ENCODE measurements at regions not wholly inside any gene's neighbourhood (a gene's known extent, or its start where the extent isn't known, plus 50 kb on each side); places are given as distances from the start of the nearest gene placed in this dataset.
A peak's percentile ranks its signal among the peaks of the same experiment; 100 is the strongest.

- no peak for ATAC-seq
- CTCF ChIA-PET (ENCODE audit: low intra/inter-chr PET ratio, low total read pairs), result no interaction called here
Observed at GRCh38 chr16:77511053-77511452, 76.2 kb upstream of the ADAMTS18 start.

More at GRCh38 chr16:77511053-77511452, 76.2 kb upstream of the ADAMTS18 start:
- no peak for TF ChIP-seq ZFAT (CRISPR knock-in tag; conservative IDR thresholded peaks at IDR 0.05)
- no peak for TF ChIP-seq HOXA7 (CRISPR knock-in tag; IDR thresholded peaks at IDR 0.05)
- peak; percentile 42 to 64; a peak in 3 of 4 replicates for TF ChIP-seq MAFK (conservative IDR thresholded peaks at IDR 0.05 in 1 of 2, IDR thresholded peaks at IDR 0.05 in 1 of 2; ENCODE audit: low read length in 2 of 2)
- 0 out of 2 replicates have a peak, but pooled peaks have one; percentile 2 for TF ChIP-seq CREB1 (IDR thresholded peaks at IDR 0.05)
- no peak for TF ChIP-seq CREB1 (CRISPR knock-in tag; IDR thresholded peaks at IDR 0.05)
- TF ChIP-seq MAFF (IDR thresholded peaks at IDR 0.05; ENCODE audit: low read depth, low read length), result 0 out of 2 replicates have a peak, but pooled peaks have one; percentile 27
- TF ChIP-seq ZXDC (CRISPR knock-in tag; IDR thresholded peaks at IDR 0.05), result no peak
- TF ChIP-seq NFYC (CRISPR knock-in tag; IDR thresholded peaks at IDR 0.05), result no peak
- POLR2A ChIA-PET, result no interaction called here
- H3K4me2 ChIP-seq (ENCODE audit: low read depth, low read length), result no peak overlapping the region
- no peak overlapping the region for H3K27ac ChIP-seq (ENCODE audit: extremely low read length, insufficient read depth, low read length)
- no peaks in the 10 kb centered on the region; a peak in 1 of 5 replicates for H3K36me3 ChIP-seq (replicated peaks in 1 of 2; ENCODE audit: control insufficient read depth in 1 of 2, insufficient read depth in 2 of 2, low read length in 2 of 2)
- no peaks in the 10 kb centered on the region for H3K9me3 ChIP-seq (ENCODE audit: low read length)
- no peak overlapping the region for H2AFZ ChIP-seq (ENCODE audit: low read length)
- intact Hi-C loops (cut with micrococcal nuclease; ENCODE audit: unreplicated experiment), result no loop called here
- H3K4me1 ChIP-seq (ENCODE audit: insufficient read depth, low read length), result no peaks in the 10 kb centered on the region
- no peak overlapping the region for H3K4me3 ChIP-seq (replicated peaks in 1 of 3; ENCODE audit: insufficient read depth in 1 of 3, low read depth in 2 of 3, low read length in 3 of 3)
- 1% methylated on average over 5 of the region's 5 CpGs for WGBS (ENCODE audit: low lambda C conversion rate)
- no peak overlapping the region for H3K9ac ChIP-seq (ENCODE audit: insufficient read depth, low read depth, low read length)
- no TSS peak for BruUV-seq (replicated peaks)
- in situ Hi-C loops (cut with HindIII; ENCODE audit: extremely low pct_ligation_motif_present, low pct_unique_long_range_greater_than_20kb), result no loop called here
- DNase-seq (ENCODE audit: low spot score), result no peak
- no peaks in the 10 kb centered on the region for H3K79me2 ChIP-seq (ENCODE audit: insufficient read depth, low read length)
- no peaks in the 10 kb centered on the region for H3K27me3 ChIP-seq (ENCODE audit: control insufficient read depth in 1 of 2, insufficient read depth in 2 of 2, low read length in 2 of 2)
- no peaks in the 10 kb centered on the region for H4K20me1 ChIP-seq (ENCODE audit: insufficient read depth, low read length)
- no peak for FAIRE-seq

All from HepG2 (cell line).